GM21381 (cell line): ENCODE measurements at regions not wholly inside any gene's neighbourhood (a gene's known extent, or its start where the extent isn't known, plus 50 kb on each side); places are given as distances from the start of the nearest gene placed in this dataset.
A peak's percentile ranks its signal among the peaks of the same experiment; 100 is the strongest.

Experiments
- ATAC-seq: cut with Tn5 transposase; IDR thresholded peaks from one replicate; pipeline ENCODE4 v1.9.1; 2021; ENCODE audit warnings: mild to moderate bottlenecking, moderate library complexity; ENCODE audit not compliant: unreplicated experiment

- no peak for ATAC-seq
These were observed 201.8 kb upstream of the E2F8 start for GRCh38 chr11:19442554-19442910.

DNA sequence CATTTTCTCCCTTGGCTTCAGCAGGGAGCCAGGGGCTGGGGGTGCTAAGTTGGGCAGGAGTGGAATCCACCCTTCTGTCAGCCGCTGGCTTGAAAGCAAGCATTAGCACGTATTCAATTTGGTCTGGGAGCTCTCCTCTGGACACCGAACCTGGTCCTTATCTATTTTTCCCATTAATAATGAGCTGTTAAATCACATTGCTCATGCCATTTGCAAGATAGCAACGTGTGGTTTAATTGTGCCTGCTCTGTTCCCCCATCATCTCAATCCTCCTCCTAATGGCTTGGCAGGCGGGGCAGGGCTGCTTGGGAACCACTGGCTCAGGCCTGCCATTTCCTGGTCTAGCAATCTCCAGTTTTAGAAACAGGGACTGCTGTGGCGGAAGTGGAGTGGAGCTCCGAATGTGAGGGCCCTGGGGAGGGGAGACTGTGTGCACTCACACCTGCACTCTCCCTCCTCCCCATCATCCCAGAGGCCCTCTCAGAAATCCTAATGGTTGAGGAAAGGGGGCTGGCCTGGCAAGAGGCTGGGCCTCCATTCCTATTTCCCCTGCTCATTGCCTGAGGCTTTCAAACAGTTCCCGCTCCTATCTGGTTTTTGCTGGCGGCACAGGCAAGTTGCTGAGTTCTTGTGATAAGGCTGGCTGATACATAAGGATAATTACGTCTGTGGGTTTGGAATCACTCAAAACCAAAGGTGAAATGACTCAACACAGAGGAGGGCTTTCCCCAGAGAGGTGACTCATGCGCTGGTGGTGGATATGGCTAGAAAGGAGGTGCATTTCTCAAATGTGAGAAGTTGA, 201.2 kb upstream of the E2F8 start:
- ATAC-seq, result peak; percentile 90

GRCh38 chr11:19441288-19441687, 200.5 kb upstream of the E2F8 start:
- no peak for ATAC-seq

GRCh38 chr11:19437760-19438159, 197.0 kb upstream of the E2F8 start:
- no peak for ATAC-seq

- no peak for ATAC-seq
These were observed 196.2 kb upstream of the E2F8 start for GRCh38 chr11:19436932-19437331.

- ATAC-seq, result no peak
These were observed 194.7 kb upstream of the E2F8 start for GRCh38 chr11:19435306-19435989.

GRCh38 chr11:19433791-19434190, 193.0 kb upstream of the E2F8 start:
- no peak for ATAC-seq

DNA sequence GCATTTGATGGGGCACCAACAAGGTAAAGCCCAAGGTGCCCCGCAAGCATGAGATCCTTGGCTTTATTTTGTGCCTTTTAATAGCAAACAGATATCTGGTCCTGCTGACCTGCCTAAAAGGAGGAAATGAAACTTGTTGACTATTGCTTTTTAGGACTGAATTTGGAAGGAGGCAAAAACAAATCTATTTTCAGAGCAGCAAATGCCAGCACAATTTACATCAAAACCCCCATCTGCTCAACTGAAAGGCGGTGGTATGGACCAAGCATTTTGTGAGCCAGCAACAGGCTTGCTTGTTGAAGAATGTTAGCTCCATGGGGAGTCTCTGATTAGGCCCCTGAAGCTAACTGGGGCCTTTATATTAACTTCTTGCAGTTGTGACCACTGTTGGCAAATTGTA, 192.6 kb upstream of the E2F8 start:
- peak; percentile 49 for ATAC-seq

GRCh38 chr11:19432370-19433061, 191.8 kb upstream of the E2F8 start:
- peak; percentile 49 for ATAC-seq

DNA sequence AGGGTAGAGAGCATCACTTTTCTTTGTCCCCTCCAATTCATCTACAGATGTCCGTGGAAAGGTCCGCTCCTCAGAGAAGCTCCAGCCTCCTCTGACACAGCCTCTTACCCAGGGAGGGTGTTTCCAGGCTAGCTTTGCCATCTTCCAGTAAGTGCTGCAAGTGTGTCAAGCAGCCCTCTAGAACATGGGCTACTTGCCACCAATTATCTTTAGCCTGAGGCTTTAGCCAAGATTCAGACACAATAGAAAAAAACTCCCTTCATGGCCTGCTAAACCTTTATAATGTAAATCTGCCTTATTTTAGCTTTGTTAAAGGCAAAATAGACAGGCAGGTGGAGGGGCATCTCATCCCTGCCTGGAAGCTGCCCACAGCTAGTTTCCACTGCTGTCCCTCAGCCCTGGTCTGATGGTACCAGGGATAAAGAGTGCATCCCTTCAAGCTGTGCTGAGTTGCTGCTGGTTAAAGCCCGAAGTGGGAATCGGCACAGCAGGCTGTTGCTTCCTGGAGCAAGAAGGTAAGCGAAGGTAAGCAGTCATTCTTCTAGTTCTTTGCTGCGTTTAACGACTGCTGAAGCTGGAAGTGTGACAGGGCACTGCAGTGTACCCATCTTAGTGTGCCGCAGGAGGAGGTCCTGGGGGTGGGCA, 190.1 kb upstream of the E2F8 start:
- ATAC-seq, result no peak

DNA sequence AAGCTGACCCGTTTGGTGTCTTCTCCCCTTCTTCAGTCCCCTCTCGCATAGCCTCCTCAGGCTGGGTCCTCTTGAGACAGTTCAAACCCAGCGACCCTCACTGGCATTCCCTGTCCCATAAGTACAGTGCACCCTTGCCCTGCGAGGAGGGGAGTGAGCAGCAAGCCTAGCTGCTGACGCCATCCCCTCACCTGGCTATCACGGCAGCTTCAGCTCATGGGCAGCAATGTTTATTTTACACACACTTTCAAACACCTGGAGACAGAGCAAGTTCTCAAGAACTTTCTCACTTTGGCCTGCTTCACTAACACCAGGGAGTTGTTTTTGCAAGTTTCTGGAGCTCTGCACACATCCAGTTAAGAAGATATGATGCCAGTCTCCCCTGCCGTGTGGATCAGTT, 189.6 kb upstream of the E2F8 start:
- no peak for ATAC-seq

GRCh38 chr11:19429108-19429760, 188.5 kb upstream of the E2F8 start:
- ATAC-seq, result no peak

- ATAC-seq, result no peak
These were observed 187.7 kb upstream of the E2F8 start for GRCh38 chr11:19428206-19429002.

DNA sequence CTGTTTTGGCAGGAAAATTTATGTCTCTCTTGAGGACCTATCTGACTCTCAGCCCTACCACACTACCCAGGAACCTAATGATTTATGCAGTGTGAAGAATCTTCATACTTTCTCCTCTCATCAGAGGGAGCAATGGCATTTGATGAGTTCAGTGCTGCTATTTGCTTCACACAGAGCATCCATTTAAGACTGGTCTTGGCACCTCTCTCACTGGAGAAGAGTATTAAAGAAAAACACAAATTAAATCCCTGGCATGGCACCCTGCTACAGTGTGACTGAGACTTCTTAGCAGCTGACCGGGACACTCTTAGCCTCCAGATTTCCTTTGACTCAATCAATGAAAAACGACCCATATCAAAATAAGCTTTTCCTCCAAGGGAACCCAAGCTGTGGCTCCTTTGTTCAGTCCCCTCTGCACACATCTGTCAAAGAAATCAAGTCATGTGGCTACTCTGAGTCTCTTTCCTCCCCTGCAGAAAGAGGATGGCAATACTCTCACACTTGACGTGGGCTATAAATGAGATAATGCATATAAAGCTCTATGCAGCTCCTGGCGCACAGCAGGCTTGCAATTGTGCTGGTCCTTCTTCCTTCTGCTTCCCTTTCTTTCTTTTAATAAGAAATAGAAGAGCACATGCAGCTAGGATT, 186.1 kb upstream of the E2F8 start:
- no peak for ATAC-seq

DNA sequence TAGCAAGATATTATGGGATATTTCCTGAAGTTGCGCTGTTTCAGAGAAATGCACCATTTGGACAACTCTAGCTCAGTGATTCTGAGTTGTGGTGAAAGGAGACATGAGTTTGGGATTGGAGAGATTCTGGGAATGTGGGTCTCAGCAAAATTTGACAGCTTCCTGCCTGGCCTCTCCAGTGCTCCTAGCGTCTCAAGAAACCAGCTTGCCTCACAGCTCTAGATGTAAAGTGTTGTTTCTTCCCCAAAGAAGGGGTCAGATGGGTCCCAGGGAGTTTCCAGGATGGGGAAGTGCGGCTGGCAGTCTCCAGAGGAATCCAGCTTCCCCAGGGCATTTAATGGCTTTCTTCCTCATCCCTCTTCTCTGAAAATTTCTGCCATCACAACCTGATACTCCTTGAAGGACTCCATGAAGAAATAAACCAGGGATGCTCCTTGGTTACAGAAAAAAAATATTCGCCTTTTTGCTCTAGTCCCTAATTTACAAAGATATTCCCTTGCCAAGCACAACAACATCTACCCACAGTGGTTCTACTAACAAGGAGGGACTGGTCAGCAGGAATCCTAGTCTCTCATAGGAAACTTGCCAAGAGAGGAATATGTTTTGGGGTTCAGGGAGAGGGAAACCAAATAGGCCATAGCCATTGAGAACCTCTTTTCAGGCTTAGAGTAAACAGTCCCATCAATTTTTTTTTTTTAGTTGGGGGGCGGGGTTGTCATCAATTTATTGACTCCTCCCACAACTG, 185.4 kb upstream of the E2F8 start:
- ATAC-seq, result no peak

GRCh38 chr11:19422276-19422675, 181.5 kb upstream of the E2F8 start:
- no peak for ATAC-seq

DNA sequence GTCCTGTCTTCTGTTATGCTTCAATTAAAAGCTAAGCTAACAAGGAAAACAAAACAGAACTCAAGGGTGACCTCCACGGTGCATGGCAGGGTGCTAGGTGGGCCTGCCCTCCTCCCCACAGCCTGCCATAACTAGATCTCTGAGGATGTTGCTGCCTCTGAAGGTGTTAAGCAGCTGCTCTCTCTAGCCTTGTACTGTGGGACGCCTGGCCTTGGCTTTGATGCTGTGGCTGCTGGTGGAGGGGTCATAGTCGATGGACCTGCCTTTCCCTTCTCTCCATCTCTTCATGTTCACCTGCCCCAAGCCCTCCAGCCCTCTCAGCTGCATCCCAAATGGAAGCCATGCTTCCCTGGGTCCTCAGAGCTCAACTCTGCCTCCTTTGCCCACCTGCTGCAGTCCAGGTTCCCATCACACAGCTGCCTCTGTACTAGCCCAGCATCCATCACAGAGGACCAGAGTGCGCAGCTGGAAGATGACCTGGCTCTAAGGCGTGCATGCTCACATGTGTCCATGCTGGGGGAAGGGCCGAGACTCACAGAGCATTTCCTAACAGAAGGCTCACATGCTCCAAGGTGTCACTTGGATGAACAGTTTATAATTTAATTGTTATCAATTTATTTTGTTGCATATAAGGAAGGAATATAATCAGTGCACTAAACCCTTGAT, 180.3 kb upstream of the E2F8 start:
- ATAC-seq, result no peak

DNA sequence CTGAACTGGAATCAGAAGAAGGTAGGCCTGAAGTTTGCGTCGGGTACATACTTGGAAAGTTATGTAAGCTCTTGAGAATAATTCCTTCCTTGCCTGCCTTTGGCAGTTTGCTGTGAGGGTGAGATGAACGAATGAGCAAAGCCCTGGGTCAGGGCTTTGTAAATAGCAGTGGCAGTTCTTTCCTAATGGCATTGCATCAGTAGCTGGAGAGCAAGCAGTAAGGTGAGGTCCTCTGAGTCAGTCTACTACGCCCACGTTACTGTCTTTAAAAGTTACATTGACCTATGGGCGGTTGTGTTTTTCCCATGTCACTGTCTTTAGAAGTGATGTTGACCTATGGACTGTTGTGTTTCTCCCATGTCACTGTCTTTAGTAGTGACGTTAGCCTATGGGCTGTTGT, 179.1 kb upstream of the E2F8 start:
- no peak for ATAC-seq
